Spleen (tissue), 11 donors: ENCODE measurements at regions not wholly inside any gene's neighbourhood (a gene's known extent, or its start where the extent isn't known, plus 50 kb on each side); places are given as distances from the start of the nearest gene placed in this dataset.

Source experiments
- DNase-seq: peaks from one replicate; pipeline ENCODE4 v3.0.0-alpha.2; 2020
- H3K27ac ChIP-seq, 8 donors: fragments of 200-600 bp; sonication (generic) in 7 of 8; 1 replicate in 4 of 8; 2 replicates in 4 of 8; pipeline versions ENCODE4 v1.5.0 to v1.8.0; 2016 to 2021; ENCODE audit warnings: inconsistent platforms in 4 of 8, mild to moderate bottlenecking in 4 of 8, moderate library complexity in 1 of 8
- H3K27me3 ChIP-seq, 7 donors: fragments of 200-600 bp; sonication (generic) in 6 of 7; replicated peaks in 1 of 7; 1 replicate in 4 of 7; 2 replicates in 3 of 7; pipeline versions ENCODE4 v1.5.0 to v1.8.0; 2016 to 2021; ENCODE audit warnings: inconsistent platforms in 3 of 7, mild to moderate bottlenecking in 1 of 7
- H3K36me3 ChIP-seq, 6 donors: fragments of 200-600 bp; sonication (generic) in 5 of 6; 1 replicate in 4 of 6; 2 replicates in 2 of 6; pipeline versions ENCODE4 v1.5.0 to v1.8.0; 2016 to 2021; ENCODE audit warnings: inconsistent platforms in 2 of 6
- H3K4me1 ChIP-seq, 6 donors: fragments of 200-600 bp; sonication (generic) in 5 of 6; 1 replicate in 3 of 6; 2 replicates in 3 of 6; pipeline versions ENCODE4 v1.5.0 to v1.8.0; 2016 to 2021; ENCODE audit warnings: inconsistent platforms in 3 of 6
- H3K4me3 ChIP-seq, 8 donors: fragments of 200-600 bp; sonication (generic) in 7 of 8; 1 replicate in 4 of 8; 2 replicates in 4 of 8; pipeline versions ENCODE4 v1.5.0 to v1.8.0; 2016 to 2021; ENCODE audit warnings: inconsistent platforms in 4 of 8, mild to moderate bottlenecking in 4 of 8, moderate library complexity in 2 of 8
- H3K9me3 ChIP-seq, 8 donors: fragments of 200-600 bp; sonication (generic) in 7 of 8; 1 replicate in 4 of 8; 2 replicates in 4 of 8; pipeline versions ENCODE4 v1.5.0 to v1.8.0; 2016 to 2021; ENCODE audit warnings: inconsistent platforms in 4 of 8
- POLR2A ChIP-seq, 3 donors: fragments of 450-650 bp; IDR thresholded peaks; one replicate each; pipeline ENCODE4 v1.5.1; 2017; ENCODE audit warnings: antibody characterized with exemption in 3 of 3, mild to moderate bottlenecking in 1 of 3
- POLR2AphosphoS5 ChIP-seq, 3 donors: sonication (generic); formaldehyde crosslinking; IDR thresholded peaks; one replicate each; pipeline ENCODE4 v1.5.1; 2017; ENCODE audit warnings: antibody characterized with exemption in 3 of 3
- WGBS, 5 donors: extraction: QIAGEN DNeasy Blood & Tissue Kit in 3 of 5; methylation state at CpG; one replicate each; pipeline versions ENCODE4 v1.1.5 to v1.1.7; 2013 to 2018; 5-methylcytosine and 5-hydroxymethylcytosine counted together
- intact Hi-C: fragments of 100-400 bp; cut with DNase I; formaldehyde crosslinking; loops from one replicate; pipeline ENCODE4 v1.15.0; 2023; ENCODE audit warnings: low total_unique reads
- TF ChIP-seq, protein P1 (sequence below), 11 experiments: fragments of 200-600 bp in 7 of 11; fragments of 450-650 bp in 4 of 11; sonication (generic) in 4 of 11; IDR thresholded peaks in 8 of 11; conservative IDR thresholded peaks in 3 of 11; 1 replicate in 7 of 11; 2 replicates in 4 of 11; pipeline versions ENCODE4 v1.4.0 to v1.8.0; 2016 to 2021; ENCODE audit warnings: antibody characterized with exemption in 11 of 11, inconsistent platforms in 4 of 11, mild to moderate bottlenecking in 1 of 11
- donor health status: healthy with polysubstance abuse.
- donor health status: DM: no; HTN: no; CAD: no; lungs with moderate emphysema.
- donor health status: DM: no; HTN: no; CAD: no.
- donor health status: Bipolar disorder and iron deficiency.
- donor health status: healthy.
- donor health status: DM: no; HTN: no; CAD: no.
- donor health status: DM: yes; HTN: yes; CAD: no.

DNA sequence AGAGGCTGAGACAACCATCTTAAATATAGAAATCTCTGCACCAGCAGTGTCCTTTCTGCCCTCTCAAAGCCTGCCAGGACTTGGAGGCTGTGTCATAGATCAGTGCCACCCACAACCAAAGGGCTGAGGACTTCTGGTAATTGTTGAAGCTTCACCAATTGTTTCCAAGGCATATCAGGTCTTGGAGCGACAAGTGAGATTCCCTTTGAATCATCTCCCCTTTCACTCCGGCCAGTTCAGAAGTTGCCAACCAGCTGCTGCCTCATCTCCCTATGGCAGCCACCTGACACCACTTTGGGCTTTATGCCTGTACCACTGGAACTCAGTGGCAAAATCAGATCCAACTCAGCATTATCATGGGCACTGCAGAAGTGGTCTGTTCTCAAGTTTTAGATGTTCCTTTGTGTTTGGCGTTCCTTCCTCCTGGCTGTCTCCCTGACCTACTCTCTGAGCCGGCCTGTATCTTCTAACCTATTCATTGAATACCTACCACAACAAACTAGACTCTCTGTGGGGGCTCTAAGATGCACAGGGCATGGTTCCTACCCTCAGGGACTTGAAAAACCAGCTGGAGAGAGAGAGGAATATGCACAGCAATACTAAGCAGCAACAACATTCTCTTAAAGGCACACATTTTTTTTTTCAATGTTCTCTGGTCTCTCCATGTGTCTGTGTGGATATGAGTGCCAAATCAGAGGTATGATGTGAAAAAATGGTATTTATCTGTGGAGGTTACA lies 90.8 kb upstream of the PFN2 start:
- Histone ChIP-seq H3K9me3 (no peaks in the 10 kb centered on the region), H3K36me3 (no peaks in the 10 kb centered on the region), H3K27me3 (peaks cover 0 to 3% (median 0%) of the 10 kb centered on the region in 7 donors), H3K27ac (no peak overlapping the region), H3K4me1 (no peaks in the 10 kb centered on the region), H3K4me3 (no peak overlapping the region)
- intact Hi-C loops, result no loop called here
- TF ChIP-seq POLR2AphosphoS5 (IDR thresholded peaks at IDR 0.05) (no peak), POLR2A (IDR thresholded peaks at IDR 0.05) (no peak)
- TF ChIP-seq, protein P1, sequence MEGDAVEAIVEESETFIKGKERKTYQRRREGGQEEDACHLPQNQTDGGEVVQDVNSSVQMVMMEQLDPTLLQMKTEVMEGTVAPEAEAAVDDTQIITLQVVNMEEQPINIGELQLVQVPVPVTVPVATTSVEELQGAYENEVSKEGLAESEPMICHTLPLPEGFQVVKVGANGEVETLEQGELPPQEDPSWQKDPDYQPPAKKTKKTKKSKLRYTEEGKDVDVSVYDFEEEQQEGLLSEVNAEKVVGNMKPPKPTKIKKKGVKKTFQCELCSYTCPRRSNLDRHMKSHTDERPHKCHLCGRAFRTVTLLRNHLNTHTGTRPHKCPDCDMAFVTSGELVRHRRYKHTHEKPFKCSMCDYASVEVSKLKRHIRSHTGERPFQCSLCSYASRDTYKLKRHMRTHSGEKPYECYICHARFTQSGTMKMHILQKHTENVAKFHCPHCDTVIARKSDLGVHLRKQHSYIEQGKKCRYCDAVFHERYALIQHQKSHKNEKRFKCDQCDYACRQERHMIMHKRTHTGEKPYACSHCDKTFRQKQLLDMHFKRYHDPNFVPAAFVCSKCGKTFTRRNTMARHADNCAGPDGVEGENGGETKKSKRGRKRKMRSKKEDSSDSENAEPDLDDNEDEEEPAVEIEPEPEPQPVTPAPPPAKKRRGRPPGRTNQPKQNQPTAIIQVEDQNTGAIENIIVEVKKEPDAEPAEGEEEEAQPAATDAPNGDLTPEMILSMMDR (IDR thresholded peaks at IDR 0.05 in 8 of 11, conservative IDR thresholded peaks at IDR 0.05 in 3 of 11), result no peak
- 85 to 97% (median 90%) methylated on average over 4 of the region's 4 CpGs for WGBS, 5 donors
- DNase-seq, result no peak

DNA sequence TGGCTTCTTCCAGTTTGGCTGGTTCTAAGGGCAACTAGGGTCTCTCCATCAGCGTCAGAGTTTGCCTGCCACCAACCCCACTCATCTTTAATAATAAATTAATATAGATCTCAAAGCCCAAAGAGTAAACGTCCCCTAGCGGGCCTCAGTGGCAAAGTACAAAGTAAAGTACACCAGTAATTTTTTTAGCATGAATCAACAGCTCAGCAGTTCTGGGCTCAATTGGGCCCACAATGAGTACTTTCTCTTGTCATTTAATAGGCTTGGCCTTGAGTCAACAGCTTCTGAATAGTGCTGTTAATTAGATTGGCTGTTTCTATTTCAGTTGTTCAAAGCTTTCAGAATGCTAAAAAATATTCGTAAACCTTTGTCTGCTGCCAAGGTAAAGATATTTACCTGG lies 89.0 kb upstream of the PFN2 start:
- WGBS, 5 donors, result 81 to 90% (median 86%) methylated on average over 4 of the region's 4 CpGs
- no peaks in the 10 kb centered on the region for H3K9me3 ChIP-seq
- TF ChIP-seq POLR2AphosphoS5 (IDR thresholded peaks at IDR 0.05), result no peak
- TF ChIP-seq, protein P1 (IDR thresholded peaks at IDR 0.05 in 8 of 11, conservative IDR thresholded peaks at IDR 0.05 in 3 of 11), result no peak
- no peak for TF ChIP-seq POLR2A (IDR thresholded peaks at IDR 0.05)
- DNase-seq, result no peak
- no peaks in the 10 kb centered on the region for H3K27me3 ChIP-seq
- H3K27ac ChIP-seq, result no peak overlapping the region
- no peaks in the 10 kb centered on the region for H3K4me1 ChIP-seq
- H3K36me3 ChIP-seq, result no peaks in the 10 kb centered on the region
- intact Hi-C loops, result no loop called here
- H3K4me3 ChIP-seq, result no peak overlapping the region

DNA sequence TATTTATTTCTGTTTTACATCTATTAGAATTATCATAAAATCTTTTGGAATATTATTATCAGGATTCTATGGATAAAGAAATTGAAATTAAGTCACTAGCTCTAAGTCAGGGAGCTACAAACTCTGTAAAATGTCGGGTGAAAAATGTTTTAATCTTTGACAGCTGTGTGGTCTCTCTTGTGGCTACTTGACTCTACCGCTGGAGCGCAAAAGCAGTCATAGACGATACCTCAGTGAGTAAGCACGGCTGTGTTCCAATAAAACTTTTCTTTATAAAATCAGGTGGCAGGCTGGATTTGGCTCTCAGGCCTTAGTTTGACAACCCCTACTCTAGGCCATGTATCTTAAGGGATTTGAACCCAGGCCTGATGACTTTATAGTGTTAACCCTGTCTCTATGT lies 88.5 kb upstream of the PFN2 start:
- Histone ChIP-seq H3K27ac (no peak overlapping the region), H3K4me3 (no peak overlapping the region), H3K4me1 (no peaks in the 10 kb centered on the region), H3K27me3 (no peaks in the 10 kb centered on the region), H3K36me3 (no peaks in the 10 kb centered on the region), H3K9me3 (no peaks in the 10 kb centered on the region)
- TF ChIP-seq POLR2AphosphoS5 (IDR thresholded peaks at IDR 0.05) (no peak), POLR2A (IDR thresholded peaks at IDR 0.05) (no peak)
- TF ChIP-seq, protein P1 (IDR thresholded peaks at IDR 0.05 in 8 of 11, conservative IDR thresholded peaks at IDR 0.05 in 3 of 11), result no peak
- DNase-seq, result no peak
- intact Hi-C loops, result no loop called here
- 42 to 86% (median 69%) methylated on average over 5 of the region's 5 CpGs for WGBS, 5 donors

DNA sequence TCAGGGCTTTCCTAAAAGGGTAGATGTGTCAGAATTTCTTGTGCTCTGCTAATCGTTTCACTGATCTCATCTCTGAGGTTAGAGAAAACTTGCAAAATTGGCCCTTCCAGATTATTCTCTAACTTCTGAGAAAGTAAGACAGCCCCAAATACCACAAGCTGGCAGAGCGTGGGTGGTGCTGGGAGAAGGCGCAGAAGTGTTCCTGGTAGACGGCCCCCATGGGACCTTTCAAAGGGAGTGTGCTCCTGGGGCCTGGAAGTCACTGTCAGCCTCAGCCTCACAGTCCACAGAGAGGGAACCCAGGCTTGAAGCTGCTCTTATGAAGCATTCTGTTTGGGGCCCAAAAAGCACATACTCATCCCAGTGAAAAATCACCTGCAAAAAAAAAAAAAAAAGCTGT lies 86.5 kb upstream of the PFN2 start:
- no peaks in the 10 kb centered on the region for H3K4me1 ChIP-seq
- no peak for DNase-seq
- no peak overlapping the region for H3K27ac ChIP-seq
- intact Hi-C loops, result no loop called here
- no peaks in the 10 kb centered on the region for H3K36me3 ChIP-seq
- 87 to 90% (median 88%) methylated on average over 4 of the region's 4 CpGs for WGBS, 5 donors
- H3K9me3 ChIP-seq, result no peaks in the 10 kb centered on the region
- no peaks in the 10 kb centered on the region for H3K27me3 ChIP-seq
- TF ChIP-seq POLR2AphosphoS5 (IDR thresholded peaks at IDR 0.05) (no peak), POLR2A (IDR thresholded peaks at IDR 0.05) (no peak)
- TF ChIP-seq, protein P1 (IDR thresholded peaks at IDR 0.05 in 8 of 11, conservative IDR thresholded peaks at IDR 0.05 in 3 of 11), result no peak
- H3K4me3 ChIP-seq, result no peak overlapping the region
